Fibroblast of lung (primary cell): ENCODE measurements at regions not wholly inside any gene's neighbourhood (a gene's known extent, or its start where the extent isn't known, plus 50 kb on each side); places are given as distances from the start of the nearest gene placed in this dataset.

Experiments
- DNase-seq, 2 donors: peaks; one replicate each; pipeline versions ENCODE4 v3.0.0 to v3.0.0-alpha.2; 2010; ENCODE audit warnings: low read depth in 2 of 2
- H2AFZ ChIP-seq: 2 replicates; pipeline ENCODE4 v1.5.1; 2012; ENCODE audit warnings: low read length, control low read depth, inconsistent platforms
- H3K27ac ChIP-seq: 2 replicates; pipeline ENCODE4 v1.5.1; 2011; ENCODE audit warnings: low read length, control low read depth; ENCODE audit not compliant: insufficient read depth
- H3K27me3 ChIP-seq: 2 replicates; pipeline ENCODE4 v1.5.1; 2011; ENCODE audit warnings: mild to moderate bottlenecking, low read length; ENCODE audit not compliant: control insufficient read depth, insufficient read depth
- H3K36me3 ChIP-seq: 2 replicates; pipeline ENCODE4 v1.5.1; 2011; ENCODE audit warnings: low read length; ENCODE audit not compliant: control insufficient read depth, insufficient read depth
- H3K4me1 ChIP-seq: 2 replicates; pipeline ENCODE4 v1.5.1; 2011; ENCODE audit warnings: low read length; ENCODE audit not compliant: control insufficient read depth, insufficient read depth; ENCODE audit errors: extremely low read depth
- H3K4me2 ChIP-seq: 2 replicates; pipeline ENCODE4 v1.5.1; 2011; ENCODE audit warnings: low read length, control low read depth; ENCODE audit not compliant: insufficient read depth; ENCODE audit errors: extremely low read depth
- H3K4me3 ChIP-seq, 4 experiments: fragments of 200-600 bp in 1 of 4; sonication (generic) in 1 of 4; replicated peaks in 1 of 4; 2 replicates each; pipeline ENCODE4 v1.5.1; 2011 to 2016; ENCODE audit warnings: low read length in 4 of 4, low read depth in 3 of 4, mild to moderate bottlenecking in 3 of 4, control low read depth in 2 of 4, inconsistent platforms in 1 of 4, mixed read lengths in 1 of 4; ENCODE audit not compliant: insufficient read depth in 1 of 4; ENCODE audit errors: control extremely low read depth in 1 of 4
- H3K79me2 ChIP-seq: 2 replicates; pipeline ENCODE4 v1.5.1; 2012; ENCODE audit warnings: mild to moderate bottlenecking, low read length, inconsistent platforms; ENCODE audit not compliant: control insufficient read depth, insufficient read depth
- H3K9ac ChIP-seq: 2 replicates; pipeline ENCODE4 v1.5.1; 2011; ENCODE audit warnings: mild to moderate bottlenecking, low read length, control low read depth; ENCODE audit not compliant: insufficient read depth
- H3K9me3 ChIP-seq: 2 replicates; pipeline ENCODE4 v1.5.1; 2012; ENCODE audit warnings: low read depth, low read length; ENCODE audit not compliant: control insufficient read depth, insufficient read depth
- H4K20me1 ChIP-seq: 2 replicates; pipeline ENCODE4 v1.5.1; 2011; ENCODE audit warnings: low read length; ENCODE audit not compliant: control insufficient read depth, insufficient read depth; ENCODE audit errors: extremely low read depth
- CTCF ChIP-seq, 2 donors: IDR thresholded peaks in 1 of 2; conservative IDR thresholded peaks in 1 of 2; 1 replicate in 1 of 2; 2 replicates in 1 of 2; pipeline ENCODE4 v1.5.1; 2011 to 2012; ENCODE audit warnings: low read length in 2 of 2, control low read depth in 1 of 2, inconsistent platforms in 1 of 2, low read depth in 1 of 2, mild to moderate bottlenecking in 1 of 2
- EZH2 ChIP-seq: IDR thresholded peaks from 2 replicates; pipeline ENCODE4 v1.5.1; 2012; ENCODE audit warnings: low read length, control low read depth, mild to moderate bottlenecking; ENCODE audit errors: missing control alignments

GRCh38 chr20:39813190-39813829 is 851.2 kb downstream of the DHX35 start:
- Histone ChIP-seq H3K27me3 (no peaks in the 10 kb centered on the region), H2AFZ (no peak overlapping the region)

GRCh38 chr20:39812116-39812515 is 850.0 kb downstream of the DHX35 start:
- no peak overlapping the region for H3K9ac ChIP-seq
- H3K36me3 ChIP-seq = no peaks in the 10 kb centered on the region
- no peaks in the 10 kb centered on the region for H3K79me2 ChIP-seq
- no peaks in the 10 kb centered on the region for H4K20me1 ChIP-seq
- no peak overlapping the region for H3K4me2 ChIP-seq
- H3K27ac ChIP-seq = no peak overlapping the region
- no peak for TF ChIP-seq CTCF (conservative IDR thresholded peaks at IDR 0.05 in 1 of 2, IDR thresholded peaks at IDR 0.05 in 1 of 2; ENCODE audit: low read depth in 1 of 2, low read length in 2 of 2)
- H3K4me3 ChIP-seq = no peak overlapping the region
- no peaks in the 10 kb centered on the region for H3K27me3 ChIP-seq
- H2AFZ ChIP-seq = no peak overlapping the region
- no peaks in the 10 kb centered on the region for H3K4me1 ChIP-seq
- DNase-seq = peak in 1 of 2 donors; percentile 8
- no peaks in the 10 kb centered on the region for H3K9me3 ChIP-seq

More at GRCh38 chr20:39813190-39813829, 851.2 kb downstream of the DHX35 start:
- H3K4me3 ChIP-seq = no peak overlapping the region
- H3K4me1 ChIP-seq = no peaks in the 10 kb centered on the region
- H3K79me2 ChIP-seq = no peaks in the 10 kb centered on the region
- H3K27ac ChIP-seq = no peak overlapping the region
- H3K4me2 ChIP-seq = no peak overlapping the region
- no peaks in the 10 kb centered on the region for H3K36me3 ChIP-seq
- no peak for DNase-seq
- no peaks in the 10 kb centered on the region for H3K9me3 ChIP-seq
- H3K9ac ChIP-seq = no peak overlapping the region
- TF ChIP-seq EZH2 = no peak
- no peak for TF ChIP-seq CTCF (conservative IDR thresholded peaks at IDR 0.05 in 1 of 2, IDR thresholded peaks at IDR 0.05 in 1 of 2; ENCODE audit: low read depth in 1 of 2, low read length in 2 of 2)
- no peaks in the 10 kb centered on the region for H4K20me1 ChIP-seq

GRCh38 chr20:39810309-39810708 is 848.2 kb downstream of the DHX35 start:
- Histone ChIP-seq H3K4me3 (no peak overlapping the region), H4K20me1 (no peaks in the 10 kb centered on the region), H3K4me1 (no peaks in the 10 kb centered on the region), H3K9me3 (no peaks in the 10 kb centered on the region), H3K4me2 (no peak overlapping the region), H3K9ac (no peak overlapping the region), H3K27me3 (no peaks in the 10 kb centered on the region), H3K27ac (no peak overlapping the region), H3K79me2 (no peaks in the 10 kb centered on the region), H3K36me3 (no peaks in the 10 kb centered on the region), H2AFZ (no peak overlapping the region)
- no peak for TF ChIP-seq CTCF (conservative IDR thresholded peaks at IDR 0.05 in 1 of 2, IDR thresholded peaks at IDR 0.05 in 1 of 2; ENCODE audit: low read depth in 1 of 2, low read length in 2 of 2)
- TF ChIP-seq EZH2 = no peak
- DNase-seq = no peak
